ENCODE measurements at regions not wholly inside any gene's neighbourhood (a gene's known extent, or its start where the extent isn't known, plus 50 kb on each side); places are given as distances from the start of the nearest gene placed in this dataset.

DNA sequence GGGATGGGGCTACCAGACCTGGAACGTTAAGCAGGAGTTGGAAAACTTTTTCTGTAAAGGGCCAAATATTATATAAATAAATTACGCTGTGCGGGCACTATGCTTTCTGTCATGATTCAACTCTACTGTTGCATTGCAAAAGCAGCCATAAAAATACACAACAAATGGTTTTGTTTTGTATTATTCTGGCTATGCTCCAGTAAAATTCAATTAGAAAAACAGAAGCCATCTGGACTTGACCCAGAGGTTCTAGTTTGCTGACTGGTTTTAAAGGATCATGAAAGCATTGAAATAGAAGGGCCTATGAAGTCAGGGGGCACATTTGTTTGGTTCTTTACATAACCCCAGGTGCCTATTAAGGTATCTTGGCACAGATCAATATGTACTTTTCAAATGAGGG is 647.4 kb upstream of the LMCD1 start:
- H3K9ac ChIP-seq (ENCODE audit: low read length), result no peak overlapping the region
- H3K79me2 ChIP-seq (replicated peaks; ENCODE audit: insufficient read depth, low read length), result no peaks in the 10 kb centered on the region
- H3K27me3 ChIP-seq (ENCODE audit: insufficient read depth, low read depth, low read length), result no peaks in the 10 kb centered on the region
- H3K4me3 ChIP-seq (ENCODE audit: low read length), result no peak overlapping the region
- no peaks in the 10 kb centered on the region for H4K20me1 ChIP-seq (ENCODE audit: insufficient read depth)
- no peak overlapping the region for H3K27ac ChIP-seq (ENCODE audit: low read length)
- H3K4me2 ChIP-seq (ENCODE audit: low read length), result no peak overlapping the region
- H2AFZ ChIP-seq (ENCODE audit: low read depth, low read length), result no peak overlapping the region
- H3K9me2 ChIP-seq (ENCODE audit: insufficient read depth, low read length), result no peaks in the 10 kb centered on the region
- no peaks in the 10 kb centered on the region for H3K36me3 ChIP-seq (ENCODE audit: insufficient read depth, low read length)
- TF ChIP-seq EZH2 (IDR thresholded peaks at IDR 0.05; ENCODE audit: borderline replicate concordance, insufficient read depth, low read length, poor library complexity, severe bottlenecking) (no peak), RAD21 (conservative IDR thresholded peaks at IDR 0.05) (no peak), SMC3 (conservative IDR thresholded peaks at IDR 0.05; ENCODE audit: poor library complexity) (no peak), POLR2AphosphoS5 (IDR thresholded peaks at IDR 0.05) (no peak), EP300 (conservative IDR thresholded peaks at IDR 0.05; ENCODE audit: poor library complexity, severe bottlenecking) (no peak)
- TF ChIP-seq, protein P1, sequence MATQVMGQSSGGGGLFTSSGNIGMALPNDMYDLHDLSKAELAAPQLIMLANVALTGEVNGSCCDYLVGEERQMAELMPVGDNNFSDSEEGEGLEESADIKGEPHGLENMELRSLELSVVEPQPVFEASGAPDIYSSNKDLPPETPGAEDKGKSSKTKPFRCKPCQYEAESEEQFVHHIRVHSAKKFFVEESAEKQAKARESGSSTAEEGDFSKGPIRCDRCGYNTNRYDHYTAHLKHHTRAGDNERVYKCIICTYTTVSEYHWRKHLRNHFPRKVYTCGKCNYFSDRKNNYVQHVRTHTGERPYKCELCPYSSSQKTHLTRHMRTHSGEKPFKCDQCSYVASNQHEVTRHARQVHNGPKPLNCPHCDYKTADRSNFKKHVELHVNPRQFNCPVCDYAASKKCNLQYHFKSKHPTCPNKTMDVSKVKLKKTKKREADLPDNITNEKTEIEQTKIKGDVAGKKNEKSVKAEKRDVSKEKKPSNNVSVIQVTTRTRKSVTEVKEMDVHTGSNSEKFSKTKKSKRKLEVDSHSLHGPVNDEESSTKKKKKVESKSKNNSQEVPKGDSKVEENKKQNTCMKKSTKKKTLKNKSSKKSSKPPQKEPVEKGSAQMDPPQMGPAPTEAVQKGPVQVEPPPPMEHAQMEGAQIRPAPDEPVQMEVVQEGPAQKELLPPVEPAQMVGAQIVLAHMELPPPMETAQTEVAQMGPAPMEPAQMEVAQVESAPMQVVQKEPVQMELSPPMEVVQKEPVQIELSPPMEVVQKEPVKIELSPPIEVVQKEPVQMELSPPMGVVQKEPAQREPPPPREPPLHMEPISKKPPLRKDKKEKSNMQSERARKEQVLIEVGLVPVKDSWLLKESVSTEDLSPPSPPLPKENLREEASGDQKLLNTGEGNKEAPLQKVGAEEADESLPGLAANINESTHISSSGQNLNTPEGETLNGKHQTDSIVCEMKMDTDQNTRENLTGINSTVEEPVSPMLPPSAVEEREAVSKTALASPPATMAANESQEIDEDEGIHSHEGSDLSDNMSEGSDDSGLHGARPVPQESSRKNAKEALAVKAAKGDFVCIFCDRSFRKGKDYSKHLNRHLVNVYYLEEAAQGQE (IDR thresholded peaks at IDR 0.05; ENCODE audit: borderline replicate concordance), result no peak
- TF ChIP-seq, protein P2, sequence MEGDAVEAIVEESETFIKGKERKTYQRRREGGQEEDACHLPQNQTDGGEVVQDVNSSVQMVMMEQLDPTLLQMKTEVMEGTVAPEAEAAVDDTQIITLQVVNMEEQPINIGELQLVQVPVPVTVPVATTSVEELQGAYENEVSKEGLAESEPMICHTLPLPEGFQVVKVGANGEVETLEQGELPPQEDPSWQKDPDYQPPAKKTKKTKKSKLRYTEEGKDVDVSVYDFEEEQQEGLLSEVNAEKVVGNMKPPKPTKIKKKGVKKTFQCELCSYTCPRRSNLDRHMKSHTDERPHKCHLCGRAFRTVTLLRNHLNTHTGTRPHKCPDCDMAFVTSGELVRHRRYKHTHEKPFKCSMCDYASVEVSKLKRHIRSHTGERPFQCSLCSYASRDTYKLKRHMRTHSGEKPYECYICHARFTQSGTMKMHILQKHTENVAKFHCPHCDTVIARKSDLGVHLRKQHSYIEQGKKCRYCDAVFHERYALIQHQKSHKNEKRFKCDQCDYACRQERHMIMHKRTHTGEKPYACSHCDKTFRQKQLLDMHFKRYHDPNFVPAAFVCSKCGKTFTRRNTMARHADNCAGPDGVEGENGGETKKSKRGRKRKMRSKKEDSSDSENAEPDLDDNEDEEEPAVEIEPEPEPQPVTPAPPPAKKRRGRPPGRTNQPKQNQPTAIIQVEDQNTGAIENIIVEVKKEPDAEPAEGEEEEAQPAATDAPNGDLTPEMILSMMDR (IDR thresholded peaks at IDR 0.05; ENCODE audit: poor library complexity, severe bottlenecking), result no peak
- no peaks in the 10 kb centered on the region for H3F3A ChIP-seq (ENCODE audit: insufficient read depth, low read length, poor library complexity, severe bottlenecking)
- H3K9me3 ChIP-seq (ENCODE audit: low read length), result no peaks in the 10 kb centered on the region

DNA sequence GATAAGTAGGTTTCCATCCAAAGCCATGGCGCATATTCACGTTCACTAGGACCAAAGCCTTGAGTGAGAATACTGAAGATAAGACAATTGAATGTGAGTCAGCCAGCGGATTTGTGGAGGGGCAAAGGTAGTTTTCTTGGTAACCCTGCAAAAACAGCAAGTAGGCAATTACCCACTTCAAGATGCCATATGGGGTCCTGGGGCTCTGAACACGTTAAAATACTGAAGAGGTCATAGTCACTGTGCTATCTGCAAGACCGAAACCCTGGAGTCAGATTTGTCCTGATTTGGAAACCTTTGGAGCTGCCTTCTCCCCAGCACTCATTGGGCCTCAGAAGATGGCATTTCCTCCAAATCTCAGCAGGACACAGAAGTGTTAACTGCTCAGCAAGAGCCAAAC is 646.9 kb upstream of the LMCD1 start:
- no peak overlapping the region for H3K4me3 ChIP-seq (ENCODE audit: low read length)
- H3K36me3 ChIP-seq (ENCODE audit: insufficient read depth, low read length), result no peaks in the 10 kb centered on the region
- H3K27me3 ChIP-seq (ENCODE audit: insufficient read depth, low read depth, low read length), result no peaks in the 10 kb centered on the region
- TF ChIP-seq MXI1 (conservative IDR thresholded peaks at IDR 0.05; ENCODE audit: poor library complexity, severe bottlenecking) (no peak), EP300 (conservative IDR thresholded peaks at IDR 0.05; ENCODE audit: poor library complexity, severe bottlenecking) (no peak), SMC3 (conservative IDR thresholded peaks at IDR 0.05; ENCODE audit: poor library complexity) (no peak), RAD21 (conservative IDR thresholded peaks at IDR 0.05) (no peak), POLR2AphosphoS5 (IDR thresholded peaks at IDR 0.05) (no peak), EZH2 (IDR thresholded peaks at IDR 0.05; ENCODE audit: borderline replicate concordance, insufficient read depth, low read length, poor library complexity, severe bottlenecking) (no peak), TAF1 (IDR thresholded peaks at IDR 0.05; ENCODE audit: low read depth) (no peak)
- TF ChIP-seq, protein P1 (IDR thresholded peaks at IDR 0.05; ENCODE audit: borderline replicate concordance), result no peak
- TF ChIP-seq, protein P2 (IDR thresholded peaks at IDR 0.05; ENCODE audit: poor library complexity, severe bottlenecking), result no peak
- H3F3A ChIP-seq (ENCODE audit: insufficient read depth, low read length, poor library complexity, severe bottlenecking), result no peaks in the 10 kb centered on the region
- H3K9me3 ChIP-seq (ENCODE audit: low read length), result no peaks in the 10 kb centered on the region
- no peak overlapping the region for H3K9ac ChIP-seq (ENCODE audit: low read length)
- H3K4me2 ChIP-seq (ENCODE audit: low read length), result no peak overlapping the region
- H3K79me2 ChIP-seq (replicated peaks; ENCODE audit: insufficient read depth, low read length), result no peaks in the 10 kb centered on the region
- no peaks in the 10 kb centered on the region for H3K9me2 ChIP-seq (ENCODE audit: insufficient read depth, low read length)
- H2AFZ ChIP-seq (ENCODE audit: low read depth, low read length), result no peak overlapping the region
- no peak overlapping the region for H3K27ac ChIP-seq (ENCODE audit: low read length)
- no peaks in the 10 kb centered on the region for H4K20me1 ChIP-seq (ENCODE audit: insufficient read depth)
